NCI-H1092 treated with DMSO at 0.1 percent for 48 hours (cell line): ENCODE measurements at regions not wholly inside any gene's neighbourhood (a gene's known extent, or its start where the extent isn't known, plus 50 kb on each side); places are given as distances from the start of the nearest gene placed in this dataset.
"Not testable (repeated sequence)": the region's sequence is repeated elsewhere in the genome, so short reads cannot be mapped to it uniquely, and the experiment has no call there.

Experiments used
- DNase-seq: peaks from one replicate; lab custom pipeline; 2025; lab: John Stamatoyannopoulos, UW

- no peak for DNase-seq
Observed at GRCh38 chr16:47903470-47903869, 252.3 kb downstream of the ABCC12 start.

DNA sequence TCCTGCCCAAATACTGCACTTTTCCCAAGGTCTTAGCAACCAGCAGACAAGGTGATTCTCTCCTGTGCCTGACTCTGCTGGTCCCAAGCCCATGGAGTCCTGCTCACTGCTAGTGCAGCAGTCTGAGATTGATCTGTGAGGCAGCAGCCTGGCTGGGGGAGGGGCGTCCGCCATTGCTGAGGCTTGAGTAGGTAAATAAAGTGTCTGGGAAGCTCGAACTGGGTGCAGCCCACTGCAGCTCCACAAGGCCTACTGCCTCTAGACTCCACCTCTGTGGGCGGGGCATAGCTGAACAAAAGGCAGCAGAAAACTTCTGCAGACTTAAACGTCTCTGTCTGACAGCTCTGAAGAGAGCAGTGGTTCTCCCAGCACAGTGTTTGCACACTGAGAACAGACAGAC lies 258.7 kb downstream of the ABCC12 start:
- not testable (repeated sequence) for DNase-seq

DNA sequence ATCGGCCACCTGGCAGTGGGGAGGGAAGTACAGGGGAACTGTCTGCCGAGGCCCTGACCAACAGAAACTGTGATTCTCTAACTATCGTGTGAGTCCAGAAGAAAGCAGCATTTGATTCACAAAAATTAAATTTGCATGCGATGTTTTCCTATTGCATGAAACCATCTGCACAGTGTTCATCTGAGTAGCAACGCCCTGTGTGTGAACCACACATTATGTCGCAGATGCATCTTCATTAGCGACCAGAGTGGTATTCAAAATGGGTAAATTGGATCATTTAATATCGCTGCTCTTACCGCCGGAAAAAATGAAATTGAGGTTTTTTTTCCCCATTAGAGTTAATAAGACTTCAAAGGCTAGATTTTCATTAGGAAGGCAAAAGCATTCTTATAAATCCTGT lies 260.6 kb downstream of the ABCC12 start:
- DNase-seq = no peak

DNA sequence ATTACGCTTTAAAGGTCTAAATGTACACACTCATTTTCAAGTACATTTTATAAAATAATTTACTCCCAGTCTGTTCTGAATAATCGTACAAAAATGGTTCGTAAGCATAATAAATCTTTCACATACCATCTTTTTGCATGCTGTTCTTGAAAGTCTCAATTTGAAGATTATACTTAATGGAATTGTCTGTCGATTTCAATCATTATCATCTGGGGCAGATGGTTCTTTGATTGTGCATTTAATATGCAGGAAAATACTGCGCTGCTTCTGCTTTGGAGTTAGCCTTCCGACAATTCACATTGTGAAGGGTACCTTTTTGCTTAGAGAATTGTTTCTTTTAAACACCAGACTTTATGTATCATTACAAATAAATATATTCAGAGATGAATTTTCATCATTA lies 262.8 kb downstream of the ABCC12 start:
- DNase-seq = no peak

DNA sequence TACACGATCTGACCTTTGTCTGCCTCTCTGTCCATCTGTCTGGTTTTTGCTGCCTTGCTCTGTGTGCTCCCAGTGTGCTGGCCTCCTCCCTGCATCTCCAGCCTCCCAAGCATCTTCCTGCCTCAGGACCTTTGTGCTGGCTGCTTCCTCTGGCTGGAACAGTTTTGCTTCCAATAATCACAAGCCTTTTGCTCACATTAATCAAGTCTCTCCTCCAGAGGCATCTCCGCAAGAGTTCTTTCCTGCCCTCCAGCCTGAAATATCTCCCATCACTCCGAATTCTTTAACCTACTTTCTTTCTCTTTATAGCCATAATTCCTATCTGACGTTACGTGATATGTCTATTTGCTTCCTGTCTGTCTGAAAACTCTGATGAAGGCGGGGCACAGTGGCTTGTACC lies 267.1 kb downstream of the ABCC12 start:
- no peak for DNase-seq

DNA sequence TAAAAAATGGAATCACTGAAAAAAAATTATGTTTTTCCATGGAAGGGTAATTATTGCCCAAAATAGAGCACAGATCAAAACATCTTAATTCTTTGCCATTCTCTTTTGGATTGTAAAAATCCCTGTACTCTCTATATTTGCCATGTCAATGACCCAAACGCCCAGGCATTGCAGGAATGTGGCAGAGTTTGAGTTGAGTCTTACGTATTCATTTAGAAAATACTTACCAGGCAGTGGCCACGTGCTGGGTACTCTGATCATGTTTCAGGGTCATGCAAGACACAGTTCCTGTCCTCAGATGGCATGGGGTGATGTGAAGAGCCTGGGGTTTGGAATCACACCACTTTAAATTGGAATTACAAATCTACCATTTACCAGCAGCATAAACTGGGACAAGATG lies 267.7 kb downstream of the ABCC12 start:
- DNase-seq = no peak

DNA sequence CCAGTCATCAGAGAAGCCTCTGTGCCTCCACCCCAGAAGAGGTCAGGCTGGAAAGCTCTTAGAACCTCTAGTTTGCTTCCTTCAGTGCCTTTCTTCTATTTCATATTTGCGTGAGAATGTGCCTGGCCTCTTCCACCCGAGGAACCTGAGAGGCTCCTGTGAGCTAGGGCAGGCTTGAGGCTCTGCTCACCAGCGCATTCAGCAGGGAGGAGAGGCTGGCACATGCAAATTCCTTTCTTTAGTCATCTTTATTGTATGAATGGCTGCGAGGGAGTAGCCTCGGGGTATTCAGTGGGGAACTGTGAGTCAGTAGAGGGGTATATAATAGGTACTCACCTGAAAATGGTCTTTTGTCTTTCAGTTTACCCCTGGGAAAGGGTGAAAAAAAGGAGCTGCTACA lies 268.3 kb downstream of the ABCC12 start:
- DNase-seq = no peak

GRCh38 chr16:47886631-47887415 lies 269.0 kb downstream of the ABCC12 start:
- DNase-seq = peak; percentile 44

- DNase-seq = no peak
Observed at GRCh38 chr16:47886139-47886538, 269.7 kb downstream of the ABCC12 start.

- no peak for DNase-seq
Observed at GRCh38 chr16:47885489-47885888, 270.3 kb downstream of the ABCC12 start.

DNA sequence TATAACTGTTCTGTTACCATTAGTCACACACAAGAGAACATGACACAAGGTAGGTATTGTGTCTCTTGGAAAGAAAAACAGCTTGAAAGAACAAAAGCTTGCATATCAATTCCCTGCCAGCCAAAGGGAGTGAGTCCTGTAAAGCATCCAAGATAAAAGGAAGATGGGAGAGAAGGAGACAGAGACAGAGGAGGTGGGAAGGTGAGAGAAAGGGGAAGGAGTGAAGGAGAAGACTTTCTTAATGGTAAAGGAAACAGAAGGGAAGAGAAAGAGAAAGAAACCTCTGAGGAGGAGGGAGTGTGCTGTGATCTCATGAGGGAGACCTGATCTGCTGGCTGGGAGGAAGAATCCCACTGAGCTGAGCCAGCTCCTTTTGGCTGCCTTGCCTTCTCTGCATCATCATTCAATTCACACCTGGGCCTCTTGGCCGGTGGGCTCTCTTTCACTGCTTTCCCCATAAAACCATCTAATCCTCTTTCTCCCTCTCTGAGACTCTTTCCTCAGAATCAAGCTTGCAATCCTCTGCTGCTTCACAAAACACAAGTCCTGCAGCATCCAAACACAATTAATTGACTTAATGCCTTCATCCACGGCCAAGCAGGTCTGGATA lies 271.6 kb downstream of the ABCC12 start:
- DNase-seq = no peak

GRCh38 chr16:47881574-47881973 lies 274.2 kb downstream of the ABCC12 start:
- DNase-seq = no peak

DNA sequence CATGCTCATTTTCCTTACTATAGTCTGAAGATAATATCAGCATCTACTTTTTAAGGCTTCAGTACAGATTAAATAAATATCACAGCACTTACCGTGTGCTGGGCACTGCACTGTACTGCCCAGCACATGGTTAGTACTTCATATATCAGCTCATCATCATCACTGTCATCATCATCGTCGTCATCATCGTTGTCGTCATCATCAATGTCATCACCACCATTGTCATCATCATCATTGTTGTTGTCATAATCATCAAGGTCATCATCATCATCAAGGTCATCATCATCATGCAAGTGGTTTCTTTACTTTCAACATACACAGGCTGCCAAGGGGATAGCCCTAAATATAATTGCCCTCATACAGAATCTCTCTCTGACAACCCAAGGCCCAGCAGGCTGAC lies 275.1 kb downstream of the ABCC12 start:
- DNase-seq = no peak

- no peak for DNase-seq
Observed at GRCh38 chr16:47877166-47877565, 278.6 kb downstream of the ABCC12 start.

DNA sequence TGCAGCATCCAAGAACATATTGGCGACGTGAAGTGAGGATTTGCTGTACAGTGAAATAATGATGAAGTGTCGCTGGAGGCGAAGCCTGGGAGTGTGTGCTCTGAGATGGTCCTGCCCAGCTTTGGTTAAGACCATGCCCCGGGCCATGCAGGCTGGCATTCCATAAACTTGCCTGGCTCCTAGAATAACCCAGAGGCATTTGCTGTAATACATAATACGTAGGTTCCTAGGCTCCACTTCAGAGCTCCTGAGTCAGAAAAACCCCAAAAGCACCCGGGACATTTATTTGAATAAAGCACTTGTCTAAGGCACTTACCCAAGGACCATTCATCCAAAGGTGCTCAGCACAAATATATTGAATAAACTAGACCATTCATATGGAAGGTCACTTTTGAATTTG lies 279.3 kb downstream of the ABCC12 start:
- no peak for DNase-seq

- no peak for DNase-seq
Observed at GRCh38 chr16:47873434-47873833, 282.4 kb downstream of the ABCC12 start.

- DNase-seq = no peak
Observed at GRCh38 chr16:47872225-47872624, 283.6 kb downstream of the ABCC12 start.

GRCh38 chr16:47866423-47866822 lies 289.4 kb downstream of the ABCC12 start:
- DNase-seq = no peak

DNA sequence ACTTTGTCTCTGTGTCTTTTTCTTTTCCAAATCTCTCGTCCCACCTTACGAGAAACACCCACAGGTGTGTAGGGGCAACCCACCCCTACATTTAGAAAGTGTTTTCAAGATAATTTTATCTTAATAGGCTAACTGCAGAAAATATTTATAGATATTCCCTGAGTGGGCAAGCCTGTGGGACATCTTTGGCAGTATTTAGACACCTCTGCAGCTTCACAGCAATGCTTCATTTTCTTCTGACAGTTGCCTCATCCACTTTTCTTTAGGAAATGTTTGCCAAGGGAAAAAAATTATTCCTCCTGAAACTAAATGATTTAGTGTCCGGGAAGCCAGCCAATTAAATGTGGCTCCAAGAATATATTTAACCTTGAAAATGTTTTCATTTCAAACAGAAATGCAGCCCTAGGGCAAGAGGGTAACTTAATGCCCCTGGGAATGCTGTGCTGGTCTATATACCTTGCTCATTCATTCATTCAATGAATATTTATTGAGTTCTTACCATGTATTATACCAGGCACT lies 290.4 kb downstream of the ABCC12 start:
- no peak for DNase-seq

DNA sequence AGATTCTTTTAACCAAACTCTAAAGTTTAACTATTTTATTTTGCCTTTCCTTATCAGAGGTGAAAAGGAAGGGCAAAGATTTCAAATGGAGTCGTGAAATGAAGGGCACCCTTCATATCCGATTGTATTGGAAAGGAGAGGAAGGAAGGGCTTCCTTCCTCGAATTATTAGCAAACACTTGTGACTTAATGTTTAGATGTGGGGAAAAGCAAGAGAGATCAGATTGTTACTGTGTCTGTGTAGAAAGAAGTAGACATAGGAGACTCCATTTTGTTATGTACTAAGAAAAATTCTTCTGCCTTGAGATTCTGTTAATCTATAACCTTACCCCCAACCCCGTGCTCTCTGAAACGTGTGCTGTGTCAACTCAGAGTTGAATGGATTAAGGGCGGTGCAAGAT lies 291.5 kb downstream of the ABCC12 start:
- DNase-seq = not testable (repeated sequence)

- DNase-seq = no peak
Observed at GRCh38 chr16:47861999-47862398, 293.8 kb downstream of the ABCC12 start.

DNA sequence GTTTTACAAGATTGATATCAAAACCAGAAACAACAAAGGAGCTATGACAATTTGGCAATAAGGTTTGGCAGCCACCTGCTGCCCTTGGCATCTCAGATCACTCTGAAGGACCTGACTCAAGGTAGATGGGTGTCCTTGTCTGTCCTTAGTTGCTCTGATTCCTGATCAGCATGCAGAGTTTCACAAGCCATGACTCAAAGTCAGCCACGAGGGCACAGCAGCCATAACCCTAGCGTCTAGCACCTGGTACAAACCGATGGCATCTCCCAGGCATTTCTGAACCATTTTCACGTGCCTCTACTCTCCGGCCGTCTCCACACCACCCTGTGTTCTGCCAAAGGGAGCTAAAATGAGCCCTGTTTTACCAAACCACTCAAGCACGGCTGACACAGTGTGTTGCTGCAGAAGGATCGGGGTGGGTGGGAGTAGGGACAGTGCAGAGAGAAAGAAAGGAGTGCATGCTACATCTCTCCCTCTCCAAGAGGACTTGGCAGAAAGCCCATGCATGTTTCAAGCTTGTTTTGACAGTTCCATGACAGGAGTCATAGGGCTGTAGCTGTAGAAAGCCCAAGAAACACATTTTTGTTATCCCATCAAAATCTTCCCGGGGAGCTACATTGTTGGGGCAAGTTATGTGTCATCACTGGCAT lies 297.3 kb downstream of the ABCC12 start:
- DNase-seq = peak; percentile 19

DNA sequence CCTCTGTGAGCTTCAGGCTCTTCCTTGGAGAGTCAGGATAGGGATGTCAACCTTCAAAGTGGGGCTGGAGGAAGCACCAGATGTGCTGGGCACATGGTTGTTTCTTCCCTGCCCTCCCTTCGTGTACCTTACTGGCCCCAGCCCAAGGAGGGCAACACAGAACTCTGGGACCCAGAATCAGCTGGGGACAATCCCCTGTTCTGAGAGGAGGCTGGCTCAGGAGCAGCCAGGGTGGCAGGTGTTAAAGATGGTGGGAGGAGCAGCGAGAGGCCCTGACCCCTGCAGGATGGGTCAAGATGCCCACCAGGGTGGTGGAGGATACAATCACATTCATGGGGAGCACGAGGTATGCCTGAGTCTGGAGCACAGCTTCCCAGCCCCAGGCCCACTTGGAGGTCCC lies 300.4 kb downstream of the ABCC12 start:
- no peak for DNase-seq
